GM21360 (cell line): ENCODE measurements at regions not wholly inside any gene's neighbourhood (a gene's known extent, or its start where the extent isn't known, plus 50 kb on each side); places are given as distances from the start of the nearest gene placed in this dataset.
"Not testable (repeated sequence)": the region's sequence is repeated elsewhere in the genome, so short reads cannot be mapped to it uniquely, and the experiment has no call there.

Experiments
- ATAC-seq: cut with Tn5 transposase; IDR thresholded peaks from one replicate; pipeline ENCODE4 v1.9.1; 2021; ENCODE audit warnings: mild to moderate bottlenecking, moderate library complexity; ENCODE audit not compliant: unreplicated experiment

DNA sequence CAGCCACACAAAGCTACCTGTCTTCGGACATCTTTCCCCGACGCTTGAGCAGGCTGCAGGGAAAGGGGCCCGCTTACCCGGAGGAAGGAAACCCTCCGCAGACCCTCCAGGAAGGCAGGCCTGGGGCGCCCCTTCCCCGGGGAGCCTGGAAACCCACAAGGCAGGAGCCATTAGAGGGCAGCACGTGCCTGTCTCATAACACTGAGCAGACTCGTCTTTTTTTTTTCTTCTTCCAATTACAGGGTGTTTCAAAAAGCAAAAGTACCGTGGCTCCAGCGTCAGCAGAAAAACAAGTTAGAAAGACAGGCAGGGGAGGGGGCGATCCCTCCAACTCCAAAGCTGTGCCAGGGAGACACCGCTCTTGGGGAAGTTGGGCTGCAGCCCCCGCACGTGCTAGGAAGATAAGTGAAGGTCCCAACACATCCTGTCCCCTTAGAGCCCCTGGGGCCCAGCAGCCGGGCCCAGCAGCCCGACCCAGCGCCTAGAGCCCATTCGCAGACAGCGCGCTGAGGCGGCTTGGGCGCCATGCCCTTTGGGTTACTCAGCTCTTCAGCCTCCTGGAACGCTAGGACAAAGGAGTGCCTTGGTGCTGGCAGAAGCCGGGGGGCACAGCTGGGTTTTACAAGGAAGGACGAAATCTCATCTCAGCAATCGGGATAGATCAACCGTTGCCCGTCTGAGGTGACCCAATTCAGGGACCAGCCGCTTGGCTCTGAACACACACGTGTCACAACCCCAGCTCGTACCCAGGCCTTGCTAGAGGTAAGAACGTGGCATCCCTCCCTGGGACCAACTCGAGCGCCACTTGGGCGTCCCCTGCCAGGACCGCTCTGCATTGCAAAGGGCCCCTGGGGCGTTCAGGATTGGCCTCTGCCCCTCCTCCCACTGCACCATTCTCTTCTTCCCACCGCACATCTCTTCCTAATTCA lies 136.3 kb downstream of the LY86 start:
- ATAC-seq = no peak

GRCh38 chr6:6725468-6726209 lies 137.1 kb downstream of the LY86 start:
- no peak for ATAC-seq

DNA sequence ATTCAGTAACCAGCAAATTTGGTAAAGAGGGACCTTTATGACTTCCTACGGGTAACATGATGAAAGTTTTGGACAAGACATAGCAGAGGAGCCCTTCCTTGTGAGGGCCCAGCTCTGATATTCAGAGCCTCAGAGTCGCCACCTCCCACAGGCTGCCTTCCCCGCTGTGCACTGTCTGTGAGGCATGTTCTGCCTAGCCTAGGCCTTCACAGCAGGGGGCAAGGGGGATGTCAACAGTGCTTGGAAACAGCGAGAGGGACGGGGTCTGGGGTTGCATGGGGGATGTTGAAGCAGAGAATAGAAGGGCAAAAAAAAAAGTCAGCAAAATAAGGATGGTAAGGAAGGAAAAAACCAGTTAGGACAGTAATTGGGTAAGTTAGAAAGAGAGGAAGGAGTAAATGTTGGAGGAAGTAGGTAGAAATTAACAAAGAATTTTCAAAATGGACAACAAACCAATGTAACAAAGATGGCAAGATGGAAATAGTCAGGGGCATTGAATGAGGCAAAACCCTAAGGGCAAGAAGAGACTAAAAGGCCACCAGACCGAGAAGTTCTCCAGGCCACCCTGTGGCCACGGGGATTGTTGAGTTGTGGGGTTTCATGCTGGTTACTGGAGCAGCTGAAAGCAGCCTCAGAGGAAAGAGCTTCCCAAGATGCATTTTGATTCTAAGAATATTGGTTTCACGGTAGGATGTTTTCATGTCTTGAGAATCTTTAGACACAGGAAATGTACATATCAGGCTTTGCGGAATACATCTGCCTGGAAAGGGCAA lies 139.8 kb downstream of the LY86 start:
- no peak for ATAC-seq

DNA sequence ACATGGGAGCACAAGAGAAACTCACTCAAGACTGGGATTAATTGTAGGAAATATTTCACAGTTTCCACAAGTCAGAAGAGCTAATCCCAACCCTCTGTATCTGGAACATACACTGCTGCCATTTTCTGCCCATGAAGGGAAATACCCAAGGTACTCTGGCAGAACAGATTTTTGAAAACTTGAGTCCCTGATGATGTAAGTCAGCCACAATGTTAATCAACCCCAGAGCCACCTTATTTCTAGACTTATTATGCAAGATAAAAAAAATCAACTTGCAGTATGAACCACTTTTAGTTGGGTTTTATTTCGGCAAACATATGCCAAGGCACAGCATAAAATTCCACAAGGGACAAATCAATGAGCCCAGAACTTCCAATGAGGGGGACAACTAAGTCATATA lies 141.5 kb downstream of the LY86 start:
- no peak for ATAC-seq

GRCh38 chr6:6730831-6731230 lies 142.3 kb downstream of the LY86 start:
- ATAC-seq = no peak

- no peak for ATAC-seq
Observed at GRCh38 chr6:6734479-6735465, 146.3 kb downstream of the LY86 start.

DNA sequence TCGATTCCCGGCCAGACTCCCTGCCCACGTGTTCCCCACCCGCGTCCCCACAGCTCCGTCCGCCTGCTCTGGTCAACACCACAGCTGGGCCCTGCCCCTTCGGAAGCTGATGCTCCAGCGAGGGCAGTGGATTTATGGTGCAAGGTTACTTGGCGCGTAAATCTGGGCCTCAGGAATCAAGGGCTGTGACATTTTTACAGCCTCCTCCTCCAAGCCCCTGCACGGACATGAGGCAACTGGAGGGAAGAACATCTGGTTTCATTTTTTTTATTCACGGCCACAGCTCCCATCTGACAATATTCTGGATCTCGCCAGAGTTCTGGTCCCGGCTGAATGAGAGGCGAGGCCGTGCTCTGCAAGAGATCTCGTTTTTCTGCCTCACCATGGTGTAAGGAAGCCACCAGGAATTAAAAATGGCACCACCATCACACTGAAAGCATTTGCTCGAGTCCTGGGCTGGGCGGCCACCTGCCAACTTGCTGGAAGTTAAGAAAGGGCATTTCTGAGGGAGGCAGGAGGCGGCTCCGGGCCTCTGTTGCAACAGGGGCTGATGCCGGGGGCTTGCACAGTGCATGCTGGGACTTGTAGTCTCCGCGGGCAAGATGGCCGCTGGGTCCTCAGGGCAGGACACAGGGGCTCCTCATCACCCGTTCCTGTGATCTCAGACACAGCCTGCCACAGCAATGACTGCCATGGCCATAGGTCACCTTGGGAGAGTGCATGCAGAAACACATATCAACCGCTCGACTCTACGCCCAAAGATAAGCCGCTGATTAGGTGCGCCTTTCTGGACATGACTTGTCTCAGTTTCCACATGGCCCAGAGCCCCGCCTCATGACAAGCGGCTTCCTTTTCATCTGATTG lies 148.5 kb downstream of the LY86 start:
- ATAC-seq = no peak

DNA sequence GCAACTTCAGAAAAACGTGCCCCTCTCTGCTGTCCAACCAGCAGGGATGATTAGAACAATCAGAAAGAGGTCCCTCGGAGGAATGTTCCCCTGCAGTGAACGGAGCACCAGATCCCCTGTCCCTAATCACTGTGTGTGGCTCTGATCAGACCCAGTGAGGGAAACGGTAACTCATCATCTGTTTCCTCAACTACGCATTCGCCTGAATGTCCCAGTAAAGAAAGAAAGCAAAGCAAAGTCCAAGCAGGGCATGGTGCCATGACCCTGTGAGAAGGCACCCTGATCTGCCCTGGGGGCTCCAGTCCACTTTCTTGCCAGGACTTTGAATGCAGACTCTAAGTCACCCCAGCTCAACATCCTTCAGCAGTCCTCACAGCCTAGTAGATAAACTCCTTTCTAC lies 149.2 kb downstream of the LY86 start:
- no peak for ATAC-seq

GRCh38 chr6:6738108-6738507 lies 149.6 kb downstream of the LY86 start:
- no peak for ATAC-seq

- no peak for ATAC-seq
Observed at GRCh38 chr6:6738922-6739716, 150.6 kb downstream of the LY86 start.

GRCh38 chr6:6740595-6740994 lies 152.1 kb downstream of the LY86 start:
- no peak for ATAC-seq

DNA sequence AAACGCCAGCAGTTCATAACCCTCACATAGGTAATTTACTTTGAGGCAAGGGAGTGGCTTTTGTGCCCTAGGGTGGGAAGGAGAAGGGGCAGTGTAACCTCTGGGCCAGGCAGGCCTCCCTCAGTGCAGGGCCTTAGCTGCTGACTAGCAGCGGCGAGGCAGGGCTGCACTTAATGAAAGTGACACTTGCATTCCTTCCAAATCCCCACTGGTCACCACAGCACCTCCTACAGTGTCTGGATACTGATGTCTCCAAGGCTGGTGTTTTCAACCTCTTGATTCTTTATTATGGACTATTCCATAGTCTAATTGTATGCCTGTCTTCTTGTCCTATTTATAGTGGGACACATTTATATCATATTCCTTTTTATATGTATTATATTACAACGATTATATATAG lies 152.7 kb downstream of the LY86 start:
- no peak for ATAC-seq

DNA sequence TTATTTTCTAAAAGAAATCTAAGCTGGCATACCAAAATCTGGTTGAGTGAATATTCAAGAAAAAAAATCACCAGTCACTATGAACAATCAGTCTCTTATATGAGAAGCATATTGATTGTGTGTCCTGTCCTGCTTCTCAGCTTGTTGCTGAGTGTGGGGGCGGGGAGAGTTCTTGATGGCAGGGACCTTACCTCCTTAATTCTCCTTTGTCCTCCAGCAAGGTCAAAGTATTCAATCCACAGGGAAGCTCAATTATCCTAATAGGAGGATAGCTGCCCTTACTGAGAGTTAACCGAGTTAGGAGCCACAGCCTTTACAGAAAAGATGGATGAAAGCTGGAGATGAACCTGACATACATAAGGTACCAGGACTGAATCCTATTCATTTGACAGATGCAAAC lies 154.0 kb downstream of the LY86 start:
- no peak for ATAC-seq

DNA sequence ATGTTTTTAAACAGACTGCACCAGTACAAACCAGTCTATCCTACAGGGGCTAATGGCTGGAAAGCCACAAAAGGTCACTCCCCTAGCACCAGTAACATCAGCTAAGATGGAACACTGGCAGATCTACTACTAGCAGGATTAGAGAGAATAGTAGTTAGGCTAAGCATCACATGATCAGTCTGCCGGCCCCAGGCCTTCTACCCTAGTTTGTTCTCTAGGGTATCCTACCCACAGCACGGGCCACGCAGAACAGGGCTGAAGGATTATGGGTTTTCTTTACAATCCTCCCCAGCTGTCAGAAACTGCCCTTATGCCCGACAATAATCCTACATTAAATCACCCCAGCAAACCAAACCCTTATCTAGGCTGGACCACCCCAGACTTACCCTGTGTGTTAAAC lies 156.0 kb downstream of the LY86 start:
- ATAC-seq = no peak

GRCh38 chr6:6745637-6746332 lies 157.3 kb downstream of the LY86 start:
- not testable (repeated sequence) for ATAC-seq

- ATAC-seq = no peak
Observed at GRCh38 chr6:6746333-6746969, 157.9 kb downstream of the LY86 start.

DNA sequence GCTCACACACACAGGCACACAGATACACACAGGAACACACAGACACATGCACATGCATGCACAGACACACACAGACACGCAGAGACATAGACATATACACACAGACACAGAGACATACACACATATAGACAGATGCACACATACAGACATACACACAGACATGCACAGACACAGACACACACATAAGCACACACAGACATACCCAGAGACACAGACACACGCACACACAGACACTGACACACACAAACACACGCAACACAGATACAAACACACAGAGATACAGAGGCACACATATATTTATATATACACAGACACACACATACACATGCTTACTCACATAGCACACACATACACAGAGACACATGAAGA lies 158.4 kb downstream of the LY86 start:
- ATAC-seq = no peak
